Keratinocyte (primary cell): ENCODE measurements at regions not wholly inside any gene's neighbourhood (a gene's known extent, or its start where the extent isn't known, plus 50 kb on each side); places are given as distances from the start of the nearest gene placed in this dataset.

Source experiments
- DNase-seq: peaks from one replicate; pipeline ENCODE4 v3.0.0-alpha.2; 2011; ENCODE audit warnings: low read depth, missing footprints, low spot score
- FAIRE-seq: peaks from 2 replicates; lab custom pipeline; 2011; peaks lifted over from hg19 to GRCh38; lab: Jason Lieb, UNC
- H2AFZ ChIP-seq: 2 replicates; pipeline ENCODE4 v1.6.0; 2012; ENCODE audit warnings: low read length, control low read depth, inconsistent platforms; ENCODE audit not compliant: control insufficient read depth
- H3K27ac ChIP-seq: 2 replicates; pipeline ENCODE4 v1.5.1; 2011; ENCODE audit warnings: low read length; ENCODE audit not compliant: control insufficient read depth, insufficient read depth
- H3K27me3 ChIP-seq: 3 replicates; pipeline ENCODE4 v1.6.0; 2011; ENCODE audit warnings: low read length; ENCODE audit not compliant: control insufficient read depth, insufficient read depth; ENCODE audit errors: extremely low read depth
- H3K36me3 ChIP-seq, 2 experiments: 2 replicates in 1 of 2; 3 replicates in 1 of 2; pipeline ENCODE4 v1.5.1; 2011; ENCODE audit warnings: low read length in 2 of 2, mild to moderate bottlenecking in 1 of 2; ENCODE audit not compliant: control insufficient read depth in 2 of 2, insufficient read depth in 2 of 2; ENCODE audit errors: extremely low read depth in 1 of 2
- H3K4me1 ChIP-seq: 3 replicates; pipeline ENCODE4 v1.5.1; 2011; ENCODE audit warnings: low read length; ENCODE audit not compliant: control insufficient read depth, insufficient read depth; ENCODE audit errors: extremely low read depth
- H3K4me2 ChIP-seq: 3 replicates; pipeline ENCODE4 v1.6.0; 2011; ENCODE audit warnings: low read depth, low read length; ENCODE audit not compliant: control insufficient read depth, insufficient read depth; ENCODE audit errors: extremely low read depth
- H3K4me3 ChIP-seq, 3 experiments: fragments of 200-600 bp in 1 of 3; sonication (generic) in 1 of 3; 2 replicates in 2 of 3; 3 replicates in 1 of 3; pipeline ENCODE4 v1.5.1; 2011 to 2016; ENCODE audit warnings: low read length in 3 of 3, mild to moderate bottlenecking in 3 of 3, control low read depth in 2 of 3, inconsistent platforms in 1 of 3, low read depth in 1 of 3, mixed read lengths in 1 of 3, mixed run types in 1 of 3, moderate library complexity in 1 of 3; ENCODE audit not compliant: control insufficient read depth in 2 of 3, insufficient read depth in 2 of 3; ENCODE audit errors: extremely low read depth in 1 of 3
- H3K79me2 ChIP-seq: 2 replicates; pipeline ENCODE4 v1.6.0; 2012; ENCODE audit warnings: low read length; ENCODE audit not compliant: control insufficient read depth, insufficient read depth
- H3K9ac ChIP-seq: 3 replicates; pipeline ENCODE4 v1.6.0; 2011; ENCODE audit warnings: low read length; ENCODE audit not compliant: control insufficient read depth, insufficient read depth; ENCODE audit errors: extremely low read depth
- H3K9me1 ChIP-seq: 3 replicates; pipeline ENCODE4 v1.6.0; 2011; ENCODE audit warnings: low read length; ENCODE audit not compliant: control insufficient read depth, insufficient read depth; ENCODE audit errors: extremely low read depth
- H3K9me3 ChIP-seq: 2 replicates; pipeline ENCODE4 v1.5.1; 2012; ENCODE audit warnings: low read depth, low read length; ENCODE audit not compliant: control insufficient read depth
- H4K20me1 ChIP-seq: 3 replicates; pipeline ENCODE4 v1.6.0; 2011; ENCODE audit warnings: low read length; ENCODE audit not compliant: control insufficient read depth, insufficient read depth; ENCODE audit errors: extremely low read depth
- CTCF ChIP-seq, 3 experiments: IDR thresholded peaks in 1 of 3; conservative IDR thresholded peaks in 1 of 3; optimal IDR thresholded peaks in 1 of 3; 2 replicates in 2 of 3; 3 replicates in 1 of 3; pipeline versions ENCODE3 to v1.5.1; 2011; ENCODE audit warnings: low read length in 3 of 3, mild to moderate bottlenecking in 3 of 3, moderate library complexity in 2 of 3, control low read depth in 1 of 3, inconsistent platforms in 1 of 3; ENCODE audit not compliant: insufficient read depth in 2 of 3; ENCODE audit errors: extremely low read depth in 1 of 3
- EZH2 ChIP-seq: IDR thresholded peaks from one replicate; pipeline ENCODE4 v1.6.1; 2012; ENCODE audit warnings: inconsistent platforms, mild to moderate bottlenecking, low read length, moderate library complexity
- dilution Hi-C: fragments of 300-500 bp; cut with MboI; formaldehyde crosslinking; loops from one replicate; pipeline ENCODE4 v1.7.0; 2020; ENCODE audit warnings: low sequenced_read_pairs; ENCODE audit not compliant: extremely low pct_ligation_motif_present

DNA sequence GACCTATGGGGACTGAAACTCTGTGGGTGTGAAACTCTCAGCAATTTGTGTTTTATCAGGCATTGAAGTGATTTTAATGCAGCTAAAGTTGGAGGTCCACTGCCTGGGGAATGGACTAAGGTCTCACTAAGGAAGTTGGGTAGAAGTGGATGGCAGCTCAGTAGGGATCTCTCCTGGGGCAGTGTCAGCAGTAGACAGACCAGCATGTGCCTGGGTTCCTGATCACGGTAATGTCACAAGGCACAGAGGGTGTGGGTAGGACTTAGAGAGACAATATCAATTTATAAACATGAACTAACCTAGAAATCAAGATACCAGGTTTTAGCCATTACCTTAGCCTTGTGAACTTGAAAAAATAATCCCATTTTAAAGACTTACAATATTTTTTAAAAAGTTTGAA is 380.3 kb upstream of the LCORL start:
- no peaks in the 10 kb centered on the region for H4K20me1 ChIP-seq
- H3K27ac ChIP-seq, result no peak overlapping the region
- H3K4me3 ChIP-seq, result no peak overlapping the region
- H3K4me1 ChIP-seq, result no peaks in the 10 kb centered on the region
- H3K36me3 ChIP-seq, result no peaks in the 10 kb centered on the region
- DNase-seq (no peak), FAIRE-seq (no peak)
- no peak overlapping the region for H3K9ac ChIP-seq
- H3K4me2 ChIP-seq, result no peak overlapping the region
- TF ChIP-seq EZH2 (no peak), CTCF (optimal IDR thresholded peaks at IDR 0.05 in 1 of 3, IDR thresholded peaks at IDR 0.05 in 1 of 3, conservative IDR thresholded peaks at IDR 0.05 in 1 of 3; ENCODE audit: extremely low read depth in 1 of 3, insufficient read depth in 2 of 3, low read length in 3 of 3) (no peak)
- H3K79me2 ChIP-seq, result no peaks in the 10 kb centered on the region
- dilution Hi-C loops, result no loop called here
- H3K9me3 ChIP-seq, result no peaks in the 10 kb centered on the region
- H3K9me1 ChIP-seq, result no peaks in the 10 kb centered on the region
- H2AFZ ChIP-seq, result no peak overlapping the region
- H3K27me3 ChIP-seq, result no peaks in the 10 kb centered on the region

- no peak overlapping the region for H3K9ac ChIP-seq
- FAIRE-seq, result no peak
- H3K4me3 ChIP-seq, result no peak overlapping the region
- no peaks in the 10 kb centered on the region for H3K9me3 ChIP-seq
- no peaks in the 10 kb centered on the region for H3K4me1 ChIP-seq
- H3K36me3 ChIP-seq, result no peaks in the 10 kb centered on the region
- H3K4me2 ChIP-seq, result no peak overlapping the region
- no peak overlapping the region for H3K27ac ChIP-seq
- no peaks in the 10 kb centered on the region for H4K20me1 ChIP-seq
- dilution Hi-C loops, result no loop called here
- no peak for DNase-seq
- no peak overlapping the region for H2AFZ ChIP-seq
- TF ChIP-seq EZH2 (no peak), CTCF (optimal IDR thresholded peaks at IDR 0.05 in 1 of 3, IDR thresholded peaks at IDR 0.05 in 1 of 3, conservative IDR thresholded peaks at IDR 0.05 in 1 of 3; ENCODE audit: extremely low read depth in 1 of 3, insufficient read depth in 2 of 3, low read length in 3 of 3) (no peak)
- no peaks in the 10 kb centered on the region for H3K27me3 ChIP-seq
- H3K79me2 ChIP-seq, result no peaks in the 10 kb centered on the region
- no peaks in the 10 kb centered on the region for H3K9me1 ChIP-seq
These were observed 379.9 kb upstream of the LCORL start for GRCh38 chr4:18401425-18401824.
